Endothelial cell of umbilical vein (primary cell): ENCODE measurements at regions not wholly inside any gene's neighbourhood (a gene's known extent, or its start where the extent isn't known, plus 50 kb on each side); places are given as distances from the start of the nearest gene placed in this dataset.

ENCODE experiments used
- BruUV-seq: library from RNA; stranded (reverse); fragments of 400-500 nt; replicated peaks from 2 replicates; lab custom pipeline; 2021; lab: Mats Ljungman, UMichigan
- CTCF ChIA-PET: fragments of 300-600, 350-600 bp; sonication (Branson Sonifier 250); formaldehyde crosslinking; loops from one replicate; lab custom pipeline; 2021; ENCODE audit warnings: antibody characterized with exemption, inconsistent platforms; lab: Charles Lee
- POLR2A ChIA-PET: fragments of 300-600, 350-600 bp; sonication (Branson Sonifier 250); formaldehyde crosslinking; loops from one replicate; lab custom pipeline; 2021; ENCODE audit warnings: antibody characterized with exemption, inconsistent platforms; lab: Charles Lee
- DNase-seq: peaks from one replicate; pipeline ENCODE4 v3.0.0-alpha.2; 2011; ENCODE audit warnings: low read depth, low spot score
- FAIRE-seq: peaks from 2 replicates; lab custom pipeline; 2011; peaks lifted over from hg19 to GRCh38; lab: Jason Lieb, UNC
- H2AFZ ChIP-seq: 2 replicates; pipeline ENCODE4 v1.6.0; 2012; ENCODE audit warnings: low read depth, low read length, control low read depth, inconsistent platforms
- H3K27ac ChIP-seq: 2 replicates; pipeline ENCODE4 v1.5.1; 2011; ENCODE audit warnings: low read depth, mild to moderate bottlenecking, control low read depth, low read length, moderate library complexity; ENCODE audit not compliant: insufficient read depth
- H3K27me3 ChIP-seq, 2 experiments: 2 replicates each; pipeline versions ENCODE4 v1.6.0 to v1.6.1; 2011; ENCODE audit warnings: low read length in 2 of 2, mixed read lengths in 1 of 2; ENCODE audit not compliant: control insufficient read depth in 2 of 2, insufficient read depth in 2 of 2
- H3K36me3 ChIP-seq, 2 experiments: 2 replicates in 1 of 2; 3 replicates in 1 of 2; pipeline ENCODE4 v1.5.1; 2011; ENCODE audit warnings: low read length in 2 of 2, mild to moderate bottlenecking in 1 of 2, moderate library complexity in 1 of 2; ENCODE audit not compliant: control insufficient read depth in 2 of 2, insufficient read depth in 2 of 2; ENCODE audit errors: extremely low read depth in 1 of 2
- H3K4me1 ChIP-seq: 3 replicates; pipeline ENCODE4 v1.5.1; 2011; ENCODE audit warnings: mild to moderate bottlenecking, low read length; ENCODE audit not compliant: control insufficient read depth, insufficient read depth; ENCODE audit errors: extremely low read depth
- H3K4me2 ChIP-seq: 2 replicates; pipeline ENCODE4 v1.6.1; 2011; ENCODE audit warnings: low read length, control low read depth, mixed read lengths; ENCODE audit not compliant: insufficient read depth
- H3K4me3 ChIP-seq, 3 experiments: fragments of 200-600 bp in 1 of 3; sonication (generic), shearing (Covaris generic) in 1 of 3; replicated peaks in 1 of 3; 2 replicates each; pipeline ENCODE4 v1.5.1; 2011 to 2016; ENCODE audit warnings: control low read depth in 3 of 3, low read length in 3 of 3, mild to moderate bottlenecking in 2 of 3, inconsistent platforms in 1 of 3, low read depth in 1 of 3, moderate library complexity in 1 of 3; ENCODE audit not compliant: insufficient read depth in 1 of 3
- H3K79me2 ChIP-seq: 2 replicates; pipeline ENCODE4 v1.6.0; 2012; ENCODE audit warnings: low read length, inconsistent platforms; ENCODE audit not compliant: control insufficient read depth, insufficient read depth
- H3K9ac ChIP-seq: replicated peaks from 2 replicates; pipeline ENCODE3; 2011; ENCODE audit warnings: low read length, control low read depth; ENCODE audit not compliant: insufficient read depth; ENCODE audit errors: extremely low read depth
- H3K9me1 ChIP-seq: replicated peaks from 3 replicates; pipeline ENCODE4 v1.6.0; 2011; ENCODE audit warnings: mild to moderate bottlenecking, low read length; ENCODE audit not compliant: control insufficient read depth, insufficient read depth; ENCODE audit errors: extremely low read depth
- H3K9me3 ChIP-seq: replicated peaks from 2 replicates; pipeline ENCODE4 v1.5.1; 2012; ENCODE audit warnings: low read length, inconsistent platforms; ENCODE audit not compliant: control insufficient read depth, insufficient read depth
- H4K20me1 ChIP-seq: replicated peaks from 2 replicates; pipeline ENCODE3; 2011; ENCODE audit warnings: mild to moderate bottlenecking, low read length; ENCODE audit not compliant: control insufficient read depth, insufficient read depth; ENCODE audit errors: extremely low read depth
- CTCF ChIP-seq, 2 donors: IDR thresholded peaks; 1 replicate in 1 of 2; 2 replicates in 1 of 2; pipeline ENCODE4 v1.5.1; 2011; ENCODE audit warnings: low read length in 2 of 2, mild to moderate bottlenecking in 2 of 2, moderate library complexity in 2 of 2, control low read depth in 1 of 2, inconsistent platforms in 1 of 2, low read depth in 1 of 2; ENCODE audit not compliant: insufficient read depth in 1 of 2; ENCODE audit errors: extremely low read depth in 1 of 2
- EZH2 ChIP-seq: IDR thresholded peaks from 2 replicates; pipeline ENCODE4 v1.6.1; 2012; ENCODE audit warnings: borderline replicate concordance, low read depth, mild to moderate bottlenecking, moderate library complexity, low read length, inconsistent platforms; ENCODE audit not compliant: severe bottlenecking
- GATA2 ChIP-seq: IDR thresholded peaks from 2 replicates; pipeline ENCODE4 v1.7.0; 2011; ENCODE audit warnings: low read depth, mild to moderate bottlenecking, moderate library complexity, mixed read lengths, low read length; ENCODE audit not compliant: insufficient read length, insufficient read depth
- JUN ChIP-seq: IDR thresholded peaks from 2 replicates; pipeline ENCODE4 v1.6.1; 2011; ENCODE audit warnings: borderline replicate concordance, low read depth; ENCODE audit not compliant: insufficient read length, insufficient read depth
- MAX ChIP-seq: IDR thresholded peaks from 2 replicates; pipeline ENCODE4 v1.6.1; 2011; ENCODE audit not compliant: insufficient read depth, insufficient read length
- MYC ChIP-seq: IDR thresholded peaks from one replicate; pipeline ENCODE4 v1.6.1; 2011; ENCODE audit warnings: mild to moderate bottlenecking, low read depth, low read length
- POLR2A ChIP-seq: IDR thresholded peaks from 2 replicates; pipeline ENCODE4 v1.6.1; 2012; ENCODE audit warnings: low read depth, mild to moderate bottlenecking, control low read depth, low read length
- POLR2AphosphoS5 ChIP-seq: IDR thresholded peaks from 2 replicates; pipeline ENCODE4 v1.6.1; 2012; ENCODE audit warnings: low read depth, mild to moderate bottlenecking, control low read depth, low read length, moderate library complexity; ENCODE audit not compliant: insufficient read depth
- dilution Hi-C: fragments of 300-500 bp; cut with MboI; formaldehyde crosslinking; loops from one replicate; pipeline ENCODE4 v1.15.0; 2019; ENCODE audit warnings: low sequenced_read_pairs; ENCODE audit not compliant: extremely low pct_ligation_motif_present
- intact Hi-C: fragments of 100-400 bp; cut with micrococcal nuclease; formaldehyde crosslinking; loops from one replicate; pipeline ENCODE4 v1.10.0; 2022

DNA sequence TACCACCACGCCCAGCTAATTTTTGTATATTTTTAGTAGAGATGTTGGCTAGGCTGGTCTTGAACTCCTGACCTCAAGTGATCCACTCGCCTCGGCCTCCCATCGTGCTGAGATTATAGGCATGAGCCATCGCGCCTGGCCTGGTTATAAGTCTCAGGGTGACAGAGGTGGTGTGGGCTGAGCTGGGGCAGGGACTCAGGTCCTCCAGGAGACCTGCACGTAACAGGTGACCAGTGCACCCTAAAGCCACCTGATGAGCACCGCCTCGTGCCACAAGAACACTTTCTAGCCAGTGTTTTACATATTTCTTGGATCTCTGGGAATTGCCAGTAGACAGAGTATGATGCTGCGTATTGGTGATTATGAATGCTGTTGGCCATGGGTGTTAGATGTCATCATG is 136.5 kb upstream of the CPM start:
- Histone ChIP-seq H3K4me2 (no peak overlapping the region), H3K4me3 (no peak overlapping the region), H3K36me3 (no peaks in the 10 kb centered on the region), H3K9me3 (no peaks in the 10 kb centered on the region), H3K4me1 (peaks cover 26% of the 10 kb centered on the region), H3K27me3 (peaks cover 22 to 48% of the 10 kb centered on the region in 2 experiments), H4K20me1 (no peaks in the 10 kb centered on the region), H2AFZ (no peak overlapping the region), H3K9ac (no peak overlapping the region), H3K79me2 (no peaks in the 10 kb centered on the region), H3K9me1 (no peaks in the 10 kb centered on the region), H3K27ac (no peak overlapping the region)
- ChIA-PET CTCF (interaction anchor here (0.6 to 1.9 kb wide), 21 partner anchors 10 to 207 kb away, joined by 3 to 10 read pairs (median 3); partner anchors contain the start of gene CPM), POLR2A (no interaction called here)
- dilution Hi-C loops (no loop called here), intact Hi-C loops (no loop called here)
- FAIRE-seq = no peak
- BruUV-seq = no TSS peak
- no peak for DNase-seq
- no peak for TF ChIP-seq CTCF (IDR thresholded peaks at IDR 0.05; ENCODE audit: extremely low read depth in 1 of 2, insufficient read depth in 1 of 2, low read depth in 1 of 2, low read length in 2 of 2)
- no peak for TF ChIP-seq POLR2A
- TF ChIP-seq POLR2AphosphoS5 = no peak
- no peak for TF ChIP-seq GATA2
- TF ChIP-seq MYC = no peak
- no peak for TF ChIP-seq EZH2
- TF ChIP-seq MAX = no peak
- TF ChIP-seq JUN = no peak
